Head of caudate nucleus (tissue), 42 donors: ENCODE measurements at regions not wholly inside any gene's neighbourhood (a gene's known extent, or its start where the extent isn't known, plus 50 kb on each side); places are given as distances from the start of the nearest gene placed in this dataset.

Experiments used
- DNase-seq, 42 donors: peaks; one replicate each; pipeline versions ENCODE4 v3.0.0 to v3.0.0-alpha.2; 2020 to 2021; ENCODE audit warnings: mixed read lengths in 7 of 42
- intact Hi-C: fragments of 100-400 bp; cut with DNase I; formaldehyde crosslinking; loops from one replicate; pipeline ENCODE4 v1.15.0; 2022

- no peak for DNase-seq
Observed at GRCh38 chr1:222909586-222909985, 94.7 kb downstream of the DISP1 start.

GRCh38 chr1:222910699-222911098 is 95.9 kb downstream of the DISP1 start:
- no peak for DNase-seq
- intact Hi-C loops, result no loop called here

More at GRCh38 chr1:222909586-222909985, 94.7 kb downstream of the DISP1 start:
- intact Hi-C loops, result no loop called here

GRCh38 chr1:222911866-222912265 is 97.0 kb downstream of the DISP1 start:
- DNase-seq, result no peak
- intact Hi-C loops, result no loop called here

GRCh38 chr1:222912730-222913129 is 97.9 kb downstream of the DISP1 start:
- intact Hi-C loops, result no loop called here

GRCh38 chr1:222914861-222915632 is 100.2 kb downstream of the DISP1 start:
- DNase-seq, result no peak
- intact Hi-C loops, result no loop called here

More at GRCh38 chr1:222912730-222913129, 97.9 kb downstream of the DISP1 start:
- DNase-seq, result no peak

GRCh38 chr1:222916100-222916499 is 101.3 kb downstream of the DISP1 start:
- intact Hi-C loops, result no loop called here
- DNase-seq, result no peak

- intact Hi-C loops, result no loop called here
- DNase-seq, result no peak
Observed at GRCh38 chr1:222918801-222919477, 104.1 kb downstream of the DISP1 start.

GRCh38 chr1:222919478-222919865 is 104.6 kb downstream of the DISP1 start:
- no peak for DNase-seq
- intact Hi-C loops, result no loop called here

- intact Hi-C loops, result no loop called here
- DNase-seq, result no peak
Observed at GRCh38 chr1:222920169-222920568, 105.3 kb downstream of the DISP1 start.

GRCh38 chr1:222921945-222922344 is 107.1 kb downstream of the DISP1 start:
- no peak for DNase-seq
- intact Hi-C loops, result no loop called here

- intact Hi-C loops, result no loop called here
Observed at GRCh38 chr1:222923506-222923905, 108.7 kb downstream of the DISP1 start.

GRCh38 chr1:222924136-222924706 is 109.4 kb downstream of the DISP1 start:
- DNase-seq, result no peak
- intact Hi-C loops, result no loop called here

More at GRCh38 chr1:222923506-222923905, 108.7 kb downstream of the DISP1 start:
- DNase-seq, result no peak

GRCh38 chr1:222926566-222926965 is 111.7 kb downstream of the DISP1 start:
- DNase-seq, result no peak
- intact Hi-C loops, result no loop called here

- intact Hi-C loops, result no loop called here
- DNase-seq, result no peak
Observed at GRCh38 chr1:222927031-222927430, 112.2 kb downstream of the DISP1 start.

- DNase-seq, result peak in 38 of 42 donors; percentile 6 to 72 (median 33)
- intact Hi-C loops, result no loop called here
Observed at GRCh38 chr1:222928212-222928611, 113.4 kb downstream of the DISP1 start.

GRCh38 chr1:222930070-222930469 is 115.2 kb downstream of the DISP1 start:
- DNase-seq, result no peak
- intact Hi-C loops, result no loop called here

- intact Hi-C loops, result no loop called here
Observed at GRCh38 chr1:222931023-222931422, 116.2 kb downstream of the DISP1 start.

GRCh38 chr1:222933273-222933672 is 118.4 kb downstream of the DISP1 start:
- intact Hi-C loops, result no loop called here
- no peak for DNase-seq

More at GRCh38 chr1:222931023-222931422, 116.2 kb downstream of the DISP1 start:
- DNase-seq, result no peak

- DNase-seq, result no peak
- intact Hi-C loops, result no loop called here
Observed at GRCh38 chr1:222935239-222935900, 120.5 kb downstream of the DISP1 start.

GRCh38 chr1:222936042-222936441 is 121.2 kb downstream of the DISP1 start:
- no peak for DNase-seq
- intact Hi-C loops, result no loop called here
